AG09309 (cell line): ENCODE measurements at regions not wholly inside any gene's neighbourhood (a gene's known extent, or its start where the extent isn't known, plus 50 kb on each side); places are given as distances from the start of the nearest gene placed in this dataset.
A peak's percentile ranks its signal among the peaks of the same experiment; 100 is the strongest.
"Not testable (repeated sequence)": the region's sequence is repeated elsewhere in the genome, so short reads cannot be mapped to it uniquely, and the experiment has no call there.

Experiments
- DNase-seq: peaks from one replicate; pipeline ENCODE4 v3.0.0-alpha.2; 2010; ENCODE audit warnings: low read depth
- H3K4me3 ChIP-seq: 2 replicates; pipeline ENCODE4 v1.5.1; 2011; ENCODE audit warnings: mild to moderate bottlenecking, low read depth, low read length, moderate library complexity; ENCODE audit not compliant: control insufficient read depth
- CTCF ChIP-seq: IDR thresholded peaks from 2 replicates; pipeline ENCODE4 v1.5.1; 2011; ENCODE audit warnings: mild to moderate bottlenecking, low read depth, low read length, inconsistent platforms; ENCODE audit not compliant: insufficient read depth, control insufficient read depth; ENCODE audit errors: missing control alignments

- no peak for TF ChIP-seq CTCF
- no peak for DNase-seq
- H3K4me3 ChIP-seq = no peak overlapping the region
These were observed 263.1 kb downstream of the LRIG3 start for GRCh38 chr12:58657190-58657589.

GRCh38 chr12:58665375-58665774 is 254.9 kb downstream of the LRIG3 start:
- H3K4me3 ChIP-seq = no peak overlapping the region
- no peak for TF ChIP-seq CTCF
- DNase-seq = no peak

- no peak overlapping the region for H3K4me3 ChIP-seq
- TF ChIP-seq CTCF = no peak
- DNase-seq = no peak
These were observed 252.1 kb downstream of the LRIG3 start for GRCh38 chr12:58668233-58668632.

- DNase-seq = peak; percentile 73
- no peak overlapping the region for H3K4me3 ChIP-seq
- no peak for TF ChIP-seq CTCF
These were observed 251.4 kb downstream of the LRIG3 start for GRCh38 chr12:58668871-58669270.

GRCh38 chr12:58670623-58671022 is 249.7 kb downstream of the LRIG3 start:
- TF ChIP-seq CTCF = no peak
- H3K4me3 ChIP-seq = no peak overlapping the region
- no peak for DNase-seq

GRCh38 chr12:58671196-58671595 is 249.1 kb downstream of the LRIG3 start:
- DNase-seq = no peak
- TF ChIP-seq CTCF = no peak
- H3K4me3 ChIP-seq = no peak overlapping the region

- no peak overlapping the region for H3K4me3 ChIP-seq
- no peak for DNase-seq
- no peak for TF ChIP-seq CTCF
These were observed 247.3 kb downstream of the LRIG3 start for GRCh38 chr12:58673021-58673420.

GRCh38 chr12:58677833-58678232 is 242.5 kb downstream of the LRIG3 start:
- H3K4me3 ChIP-seq, DNase-seq: not testable (repeated sequence)
